Superior temporal gyrus (tissue), 1 donor: ENCODE measurements at regions not wholly inside any gene's neighbourhood (a gene's known extent, or its start where the extent isn't known, plus 50 kb on each side); places are given as distances from the start of the nearest gene placed in this dataset.

Experiments
- DNase-seq: peaks from one replicate; pipeline ENCODE4 v3.0.0-alpha.2; 2016; ENCODE audit errors: extremely low spot score

DNA sequence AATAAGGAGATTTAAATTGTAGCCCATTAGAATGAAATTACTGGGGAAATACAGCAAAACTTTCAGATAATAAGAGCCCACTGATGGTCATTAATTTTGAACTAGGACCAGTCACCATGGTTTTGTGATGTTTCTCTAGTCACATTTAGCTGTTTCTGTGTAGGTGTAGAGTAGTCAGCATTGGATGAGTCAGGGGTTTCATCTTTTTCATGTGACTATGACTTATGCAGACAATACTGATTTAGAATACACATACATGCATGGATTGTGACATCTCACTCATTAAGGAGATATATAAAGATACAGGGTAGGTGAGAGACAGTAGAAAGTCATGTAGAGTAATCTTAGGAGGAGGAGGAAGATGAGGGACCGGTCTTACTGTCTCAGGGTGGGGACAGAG, 1192.7 kb downstream of the KCNT2 start:
- DNase-seq, result no peak

DNA sequence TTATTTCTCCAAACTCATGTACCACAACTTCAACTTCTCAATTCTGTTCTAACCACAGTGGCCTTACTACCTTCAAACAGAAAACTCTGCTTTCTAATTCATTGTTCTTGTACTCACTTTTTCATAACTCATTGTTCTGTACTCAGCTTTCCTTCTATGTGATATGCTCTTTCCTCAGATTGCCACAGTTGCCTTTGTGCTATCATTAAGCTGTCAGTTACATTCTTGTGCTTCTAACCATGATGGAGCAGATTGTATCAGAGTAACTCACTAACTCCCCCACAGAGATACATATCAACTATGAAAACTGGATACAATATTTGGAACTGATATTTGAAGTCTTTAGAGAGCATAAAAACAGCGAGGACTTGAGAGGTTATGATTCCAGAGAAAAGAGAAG, 1213.7 kb downstream of the KCNT2 start:
- DNase-seq, result no peak

DNA sequence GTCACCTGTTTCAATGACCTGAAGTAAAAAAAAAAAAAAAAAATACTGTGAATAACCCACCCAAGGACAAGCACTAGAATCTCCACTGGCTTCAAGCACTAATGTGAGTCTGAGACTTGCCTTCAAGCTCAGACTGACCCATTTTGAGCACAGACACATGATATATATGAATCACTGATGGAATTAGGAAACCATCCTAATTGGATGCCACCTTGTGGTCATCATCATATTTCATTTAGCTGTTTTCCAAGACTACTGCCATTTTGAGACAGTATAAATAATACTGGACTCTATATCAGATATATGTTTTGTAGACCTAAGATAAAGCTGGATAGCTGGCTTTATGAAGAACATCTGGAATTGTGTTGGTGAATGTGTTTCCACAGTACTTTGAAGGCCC, 1232.0 kb downstream of the KCNT2 start:
- no peak for DNase-seq

DNA sequence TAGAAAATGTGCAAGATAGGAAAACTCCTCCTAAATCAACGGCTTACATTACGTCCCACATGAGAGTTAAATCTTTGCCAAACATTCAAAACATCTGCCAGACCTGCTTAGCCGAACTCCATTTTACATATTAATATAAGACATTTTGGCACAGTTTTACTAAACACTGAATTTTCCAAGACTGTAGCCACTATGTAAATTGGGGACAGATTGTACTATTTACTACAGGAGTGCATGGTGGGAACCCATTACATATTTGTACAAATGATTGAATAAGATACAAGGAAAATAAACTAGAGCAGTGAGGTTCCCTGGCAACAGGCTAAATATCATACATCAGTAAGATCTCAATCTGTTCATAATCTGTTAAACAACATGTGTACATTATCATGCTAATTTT, 1234.4 kb downstream of the KCNT2 start:
- no peak for DNase-seq

DNA sequence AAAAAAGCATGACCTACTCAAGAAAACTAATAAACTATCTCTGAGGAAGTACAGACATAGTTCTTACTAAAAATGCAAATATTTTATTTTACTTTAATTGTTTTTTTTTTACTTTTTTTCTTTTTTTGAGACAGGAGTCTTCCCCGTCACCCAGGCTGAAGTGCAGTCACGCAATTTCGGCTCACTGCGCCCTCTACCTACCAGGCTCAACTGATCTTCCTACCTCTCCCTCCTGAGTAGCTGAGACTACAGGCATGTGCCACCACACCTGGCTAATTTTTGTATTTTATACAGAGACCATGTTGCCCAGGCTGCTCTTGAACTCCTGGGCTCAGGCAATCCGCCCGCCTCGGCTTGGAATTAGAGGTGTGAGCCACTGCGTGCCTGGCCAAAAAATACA, 1263.1 kb downstream of the KCNT2 start:
- no peak for DNase-seq

DNA sequence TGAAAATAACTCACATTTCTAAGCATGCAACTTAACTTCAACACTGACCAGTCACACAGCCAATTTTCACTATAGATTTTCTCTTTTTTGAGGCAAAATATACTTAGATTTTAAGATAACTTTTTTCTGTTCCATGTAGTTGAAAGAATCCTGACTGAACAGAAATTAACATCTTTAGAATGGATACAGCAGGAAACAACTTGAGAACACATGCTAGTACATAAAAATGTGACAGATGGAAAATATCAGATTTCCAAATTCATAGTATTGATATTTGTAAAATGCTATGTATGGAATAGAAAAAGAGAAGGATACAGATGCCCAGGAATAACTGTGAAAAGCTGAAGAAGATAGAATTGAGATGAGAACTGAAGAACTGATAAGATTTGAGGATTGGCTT, 1270.6 kb downstream of the KCNT2 start:
- no peak for DNase-seq

DNA sequence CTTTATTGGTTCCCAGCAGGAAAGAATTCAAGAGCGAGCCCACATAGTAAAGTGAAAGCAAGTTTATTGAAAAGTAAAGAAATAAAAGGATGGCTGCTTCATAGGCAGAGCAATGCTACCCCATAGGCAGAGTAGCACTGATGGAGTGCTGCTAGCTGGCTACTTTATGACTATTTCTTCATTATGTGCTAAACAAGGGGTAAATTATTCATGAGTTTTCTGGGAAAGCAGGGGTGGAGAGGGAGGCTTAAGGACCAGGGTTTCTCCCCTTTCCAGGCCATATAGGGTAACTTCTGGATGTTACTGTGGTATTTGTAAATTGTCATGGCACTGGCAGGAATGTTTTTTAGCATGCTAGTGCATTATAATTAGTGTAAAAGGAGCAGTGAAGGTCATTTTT, 1271.4 kb downstream of the KCNT2 start:
- DNase-seq, result no peak

DNA sequence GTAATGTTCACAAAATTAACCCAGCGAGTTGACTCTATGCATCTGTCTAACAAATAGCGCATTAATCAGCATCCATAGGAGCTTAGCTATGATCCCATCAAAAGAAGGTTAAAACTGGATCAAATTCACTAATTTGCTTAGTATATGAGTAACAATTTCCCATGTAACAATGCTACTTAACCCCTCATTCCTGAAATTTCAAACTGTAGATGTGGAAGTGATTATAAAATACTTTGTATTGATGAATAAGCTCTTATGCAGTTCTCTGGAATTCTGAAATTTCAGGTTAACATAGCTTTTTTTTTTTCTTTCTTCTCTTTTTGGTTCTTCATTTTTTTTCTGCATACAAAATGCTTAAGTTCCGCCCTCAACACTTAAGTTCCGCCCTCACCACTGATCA, 1272.7 kb downstream of the KCNT2 start:
- no peak for DNase-seq

DNA sequence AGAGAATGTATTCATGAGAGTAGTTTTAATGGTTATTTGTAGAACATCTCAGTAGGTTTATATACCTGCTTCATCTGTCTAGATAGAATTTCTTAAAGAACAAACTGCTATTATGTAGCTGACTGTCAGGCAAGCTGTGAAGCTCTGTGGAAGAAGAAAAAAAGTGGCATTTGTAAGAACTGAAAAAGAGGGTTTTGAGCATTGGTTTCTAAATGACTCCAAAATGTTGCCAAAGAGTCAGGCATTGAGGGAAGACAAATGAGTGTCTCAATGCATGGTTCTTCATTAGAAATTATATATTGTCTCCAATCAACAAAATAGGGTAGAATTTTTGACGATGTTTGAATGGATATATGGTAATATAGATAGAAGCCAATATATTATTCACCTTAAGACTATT, 1276.1 kb downstream of the KCNT2 start:
- DNase-seq, result no peak

DNA sequence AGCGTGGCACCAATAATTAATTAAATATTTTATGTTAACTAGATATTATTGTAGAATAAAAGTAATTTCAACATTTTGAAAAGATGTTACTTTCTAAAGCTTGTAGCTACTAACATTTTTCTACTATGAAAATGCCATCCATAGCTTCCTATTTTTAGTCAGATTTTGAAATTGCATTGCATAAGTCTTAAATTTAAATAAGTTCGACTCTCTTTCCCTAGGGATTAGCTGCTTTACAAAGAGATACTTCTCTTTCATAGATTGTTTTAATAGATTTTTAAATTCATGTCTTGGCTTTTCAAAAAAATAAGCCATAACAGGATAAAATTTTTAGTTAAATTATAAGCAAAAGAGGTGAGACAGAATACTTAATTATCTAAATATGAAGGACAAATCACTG, 1279.6 kb downstream of the KCNT2 start:
- DNase-seq, result no peak

DNA sequence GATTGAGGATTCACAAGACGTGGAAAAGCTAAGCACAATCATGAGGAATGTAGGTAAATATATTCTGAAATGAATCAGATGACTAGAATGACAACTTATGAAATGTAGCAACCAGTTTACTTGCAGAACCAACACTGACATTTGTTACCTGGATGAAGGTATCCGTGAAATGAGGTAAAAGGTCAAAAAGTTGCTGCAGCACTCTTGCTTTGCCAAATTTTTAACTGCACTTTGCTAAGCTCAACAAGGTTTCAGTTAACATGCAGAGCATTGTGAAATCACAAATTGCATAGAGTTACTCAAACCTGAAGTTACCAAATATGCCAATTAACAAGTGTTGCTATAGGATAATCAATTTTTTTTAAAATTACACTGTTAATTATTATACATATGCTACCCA, 1280.1 kb downstream of the KCNT2 start:
- DNase-seq, result no peak

DNA sequence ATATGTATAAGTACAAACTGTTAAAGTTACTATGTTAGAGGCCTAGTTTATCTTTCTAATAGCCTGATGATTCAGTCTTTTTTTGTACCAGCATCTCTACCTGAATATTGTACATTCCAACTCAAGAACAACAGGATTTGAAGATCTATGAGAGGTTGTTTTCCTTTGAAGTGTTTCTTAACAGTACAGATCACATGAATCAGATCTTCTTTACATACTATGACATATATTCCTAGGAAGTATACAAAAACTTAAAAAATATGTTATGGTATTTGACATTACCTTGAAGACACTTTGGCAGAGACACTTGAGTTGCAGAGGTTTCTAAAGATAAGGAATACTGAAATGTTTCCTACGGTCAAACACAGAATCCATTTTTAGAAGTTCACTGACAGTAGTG, 1280.9 kb downstream of the KCNT2 start:
- no peak for DNase-seq

DNA sequence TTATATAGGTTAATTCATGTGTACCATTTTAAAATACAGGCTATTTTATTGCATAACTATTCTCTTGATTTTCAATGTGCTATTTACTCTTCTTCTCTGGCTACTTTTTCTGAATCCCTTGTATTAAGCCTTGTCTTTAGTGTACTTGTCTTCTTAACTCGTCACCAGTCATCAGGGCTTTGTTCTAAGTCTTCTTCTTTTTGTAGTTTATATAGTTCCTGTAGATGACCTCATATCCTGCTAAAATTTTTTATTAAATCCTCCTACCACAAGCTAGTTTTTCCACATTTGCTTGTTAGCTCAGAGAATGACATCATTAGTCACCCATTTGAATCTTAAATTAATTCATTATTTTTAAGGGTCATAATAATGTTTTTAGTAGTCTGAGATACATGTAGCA, 1281.9 kb downstream of the KCNT2 start:
- DNase-seq, result no peak

DNA sequence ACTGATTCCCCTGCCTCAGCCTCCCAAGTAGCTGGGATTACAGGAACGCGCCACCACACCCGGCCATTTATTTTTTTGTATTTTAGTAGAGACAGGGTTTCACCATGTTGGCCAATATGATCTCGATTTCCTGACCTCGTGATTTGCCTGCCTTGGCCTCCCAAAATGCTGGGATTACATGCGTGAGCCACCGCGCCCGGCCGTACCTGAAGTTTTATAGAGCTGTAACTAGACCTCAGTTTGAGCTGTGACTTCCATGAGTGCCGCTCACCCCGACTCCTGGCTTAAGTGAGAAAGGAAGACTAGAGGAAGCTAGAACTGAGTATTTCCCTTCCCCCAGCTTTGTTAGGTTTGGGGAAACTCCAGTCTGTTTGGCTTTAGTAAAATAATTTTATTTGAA, 1283.1 kb downstream of the KCNT2 start:
- no peak for DNase-seq

DNA sequence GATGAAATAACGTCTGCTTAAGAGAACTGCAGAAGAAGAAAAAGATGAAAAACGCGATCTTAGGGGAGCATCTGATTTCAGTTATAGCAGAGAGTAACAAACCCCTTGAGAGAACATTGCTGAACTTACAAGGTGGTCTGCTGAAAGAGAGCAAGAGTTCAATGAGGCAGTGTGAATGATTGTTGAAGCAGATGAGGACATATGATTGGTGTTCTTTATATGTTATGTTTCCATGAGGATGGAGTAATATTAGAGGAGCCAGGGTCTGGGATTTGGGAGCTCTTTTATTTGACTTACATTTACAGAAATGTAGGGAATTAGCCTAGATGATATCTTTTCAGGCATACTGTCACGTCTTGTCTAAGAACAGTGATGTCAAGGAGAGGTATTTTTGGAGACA, 1302.0 kb downstream of the KCNT2 start:
- no peak for DNase-seq

DNA sequence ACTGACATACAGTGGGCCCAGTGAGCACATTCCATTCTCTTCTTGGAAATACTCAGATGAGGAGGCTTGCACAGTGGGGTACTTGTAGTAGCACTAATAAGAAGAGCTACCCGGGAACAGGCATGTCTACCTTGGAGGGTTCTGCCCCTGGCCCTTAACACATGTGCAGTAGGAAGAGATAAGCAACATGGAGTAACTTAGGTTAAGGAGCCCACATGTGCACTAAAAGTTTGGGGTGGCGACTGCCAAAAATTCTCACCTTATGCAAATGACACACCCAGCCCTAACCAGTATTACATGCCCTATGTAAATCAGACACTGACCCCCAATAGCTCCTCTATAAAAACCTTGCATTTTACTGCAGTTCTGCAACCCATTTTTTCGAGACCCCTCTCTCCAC, 1313.3 kb downstream of the KCNT2 start:
- DNase-seq, result no peak

DNA sequence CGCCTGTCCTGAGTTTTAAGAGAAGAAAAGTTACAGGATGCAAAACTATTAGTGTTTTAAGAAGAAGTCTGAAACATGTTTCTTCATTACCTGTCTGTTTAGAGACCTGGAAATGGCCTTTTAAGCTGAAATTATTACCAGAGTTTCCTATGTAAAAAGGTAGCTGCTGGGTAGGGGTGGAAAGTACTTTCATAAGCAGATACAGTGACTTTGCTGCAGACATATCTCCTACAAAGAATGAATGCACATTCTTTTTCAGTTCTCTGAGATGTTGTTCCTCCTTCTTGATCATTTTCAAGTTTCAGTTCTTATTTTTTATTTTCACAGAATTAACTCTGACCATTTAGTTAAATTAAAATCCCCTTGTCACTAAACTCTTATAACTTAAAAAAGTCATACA, 1329.6 kb downstream of the KCNT2 start:
- no peak for DNase-seq

DNA sequence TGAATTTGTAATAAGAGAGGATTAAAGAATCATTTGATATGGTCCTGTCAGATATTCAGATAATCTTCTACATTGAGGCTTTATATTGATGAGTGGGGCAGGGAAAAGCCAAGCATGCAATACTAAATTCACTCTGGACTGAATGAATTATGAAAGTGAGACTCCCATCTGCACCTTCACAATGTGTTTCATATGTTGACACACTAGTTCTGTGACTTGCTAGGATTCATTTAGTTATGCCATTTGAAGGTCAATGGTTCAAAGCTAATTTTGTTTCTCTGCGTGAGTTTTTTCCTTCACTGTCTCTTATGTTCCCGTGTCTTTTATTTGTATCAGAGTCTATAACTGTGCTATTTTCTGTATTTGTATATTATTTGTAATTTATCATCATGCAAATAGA, 1332.5 kb downstream of the KCNT2 start:
- DNase-seq, result no peak

DNA sequence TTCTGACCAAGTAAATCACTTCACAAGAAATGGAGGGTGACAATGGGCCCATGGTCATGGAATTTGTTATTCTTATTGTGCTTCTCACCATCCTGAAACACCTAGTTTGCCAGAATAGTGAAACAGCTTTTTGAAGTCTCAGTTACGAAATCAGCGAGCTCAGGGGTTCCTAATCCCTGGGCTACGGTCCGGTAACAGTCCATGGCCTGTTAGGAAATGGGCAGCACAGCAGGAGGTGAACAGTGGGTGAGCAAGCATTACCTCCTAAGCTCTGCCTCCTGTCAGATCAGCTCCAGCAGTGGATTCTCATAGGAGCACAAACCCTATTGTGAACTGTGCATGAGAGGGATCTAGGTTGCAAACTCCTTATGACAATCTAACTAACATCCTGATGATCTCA, 1356.3 kb downstream of the KCNT2 start:
- DNase-seq, result no peak

DNA sequence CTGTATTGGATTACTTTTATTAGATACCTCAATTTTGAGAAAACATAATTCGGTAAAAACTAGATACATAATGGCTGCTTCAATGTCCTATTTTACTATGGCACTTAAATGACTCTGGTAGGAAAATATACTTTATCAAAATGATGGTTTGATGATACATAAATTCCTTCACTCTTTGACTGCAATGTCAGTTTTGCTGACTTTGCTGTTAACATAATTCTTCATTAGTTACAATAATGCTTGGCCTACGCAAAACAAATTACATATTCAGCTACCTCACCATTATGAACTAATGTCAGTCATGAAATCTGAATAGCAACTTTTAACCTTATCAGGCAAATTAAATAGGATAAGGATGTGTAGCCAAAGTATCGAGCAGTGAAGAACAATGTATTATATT, 1364.7 kb downstream of the KCNT2 start:
- DNase-seq, result no peak

DNA sequence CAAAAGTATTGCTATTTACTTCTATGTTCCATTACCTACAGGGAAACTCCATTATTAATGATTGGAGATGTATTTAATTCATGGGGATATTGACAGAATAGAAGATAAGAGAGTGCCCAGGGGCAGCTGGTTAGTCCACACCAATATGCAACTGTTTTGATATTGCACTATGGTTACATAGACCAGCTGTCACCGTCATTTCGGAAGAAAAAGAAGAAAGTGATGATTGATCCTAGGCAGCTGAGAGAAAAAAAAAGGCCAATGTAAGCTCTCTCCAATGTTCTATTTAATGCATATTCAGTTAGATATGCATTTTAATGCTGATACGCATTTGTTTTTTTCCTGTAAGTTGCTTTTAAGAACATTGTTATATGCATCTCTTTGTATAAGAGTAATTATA, 1367.2 kb downstream of the KCNT2 start:
- no peak for DNase-seq

DNA sequence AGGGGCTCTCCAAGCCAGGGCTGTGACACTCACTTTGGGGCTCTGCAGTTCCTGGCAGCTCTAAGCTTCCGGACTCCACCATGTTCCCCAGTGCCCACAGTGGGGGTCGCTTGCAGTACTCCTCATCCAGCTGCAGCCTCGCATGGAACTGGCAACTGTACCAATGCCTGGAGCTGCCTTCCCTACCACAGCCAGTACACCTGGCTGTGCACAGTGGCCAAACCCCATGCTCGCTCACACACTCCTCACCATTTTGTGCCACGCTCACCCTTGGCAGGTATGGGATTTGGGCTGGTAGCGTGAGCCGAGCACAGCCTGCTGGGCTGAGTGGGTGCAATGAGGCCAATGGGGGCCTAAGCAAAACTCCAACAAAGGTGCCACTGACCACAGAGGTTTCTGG, 1369.9 kb downstream of the KCNT2 start:
- DNase-seq, result no peak

DNA sequence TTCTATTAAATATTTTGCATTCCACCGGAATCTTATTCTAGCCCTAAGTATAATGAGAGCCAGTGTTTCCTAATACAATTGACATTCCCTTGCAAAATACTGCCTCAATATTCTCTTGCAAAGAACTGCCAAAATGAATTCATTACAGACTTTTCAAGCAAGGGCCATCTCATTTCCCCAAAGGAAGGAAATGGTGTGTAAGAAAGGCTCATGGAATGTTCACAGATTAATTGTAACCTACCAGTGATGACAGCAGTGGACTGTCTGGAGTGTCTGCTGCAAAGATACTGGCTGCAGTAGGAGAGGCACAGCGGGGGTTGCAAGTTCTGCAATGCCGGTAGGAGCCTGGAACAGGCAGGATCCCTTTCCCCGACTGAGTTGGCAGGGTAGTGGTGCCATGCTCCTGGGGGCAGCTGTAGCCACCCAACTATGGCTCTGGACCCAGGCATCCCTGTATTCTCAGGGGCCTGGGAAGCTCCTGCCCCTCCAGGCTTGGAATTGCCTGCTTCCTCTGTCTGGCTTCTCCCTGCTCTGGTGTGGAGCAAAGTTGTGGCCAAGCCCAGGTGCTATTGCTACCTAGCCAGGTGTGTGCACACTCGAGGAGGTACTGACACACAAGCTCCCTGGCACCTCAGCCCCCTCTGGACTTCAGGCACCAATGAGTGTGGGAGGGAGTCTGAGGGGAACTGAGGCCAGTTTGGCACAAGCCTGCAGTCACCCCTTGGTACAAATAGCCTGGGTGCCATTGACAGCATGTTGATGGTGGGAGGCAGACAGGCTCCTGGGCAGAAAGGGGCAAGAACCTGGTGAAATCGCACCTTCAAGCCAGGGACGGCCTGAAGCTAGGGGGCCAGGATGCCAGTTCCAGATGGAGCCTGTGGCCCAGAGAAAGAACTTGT, 1371.0 kb downstream of the KCNT2 start:
- no peak for DNase-seq
